ENCODE measurements at regions not wholly inside any gene's neighbourhood (a gene's known extent, or its start where the extent isn't known, plus 50 kb on each side); places are given as distances from the start of the nearest gene placed in this dataset.

DNA sequence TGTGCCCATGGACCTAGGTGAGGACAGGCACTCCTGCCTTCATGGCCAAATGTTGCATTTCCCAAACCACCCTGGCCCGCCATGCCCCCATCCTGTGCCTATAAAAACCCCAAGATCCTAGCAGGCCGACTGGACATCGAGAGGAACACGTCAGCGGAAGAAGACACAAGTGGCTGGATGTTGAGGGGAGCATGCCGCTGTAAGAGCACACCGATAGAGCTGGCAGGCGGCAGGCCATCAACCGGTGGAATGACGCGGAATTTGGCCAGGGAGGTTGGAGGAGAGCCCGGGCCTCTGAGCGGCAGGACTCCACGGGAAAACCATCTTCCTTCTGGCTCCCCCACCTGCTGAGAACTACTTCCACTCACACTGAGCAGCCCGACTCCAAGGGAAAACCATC is 361.1 kb upstream of the TMPRSS15 start:
- TF ChIP-seq, protein P1, sequence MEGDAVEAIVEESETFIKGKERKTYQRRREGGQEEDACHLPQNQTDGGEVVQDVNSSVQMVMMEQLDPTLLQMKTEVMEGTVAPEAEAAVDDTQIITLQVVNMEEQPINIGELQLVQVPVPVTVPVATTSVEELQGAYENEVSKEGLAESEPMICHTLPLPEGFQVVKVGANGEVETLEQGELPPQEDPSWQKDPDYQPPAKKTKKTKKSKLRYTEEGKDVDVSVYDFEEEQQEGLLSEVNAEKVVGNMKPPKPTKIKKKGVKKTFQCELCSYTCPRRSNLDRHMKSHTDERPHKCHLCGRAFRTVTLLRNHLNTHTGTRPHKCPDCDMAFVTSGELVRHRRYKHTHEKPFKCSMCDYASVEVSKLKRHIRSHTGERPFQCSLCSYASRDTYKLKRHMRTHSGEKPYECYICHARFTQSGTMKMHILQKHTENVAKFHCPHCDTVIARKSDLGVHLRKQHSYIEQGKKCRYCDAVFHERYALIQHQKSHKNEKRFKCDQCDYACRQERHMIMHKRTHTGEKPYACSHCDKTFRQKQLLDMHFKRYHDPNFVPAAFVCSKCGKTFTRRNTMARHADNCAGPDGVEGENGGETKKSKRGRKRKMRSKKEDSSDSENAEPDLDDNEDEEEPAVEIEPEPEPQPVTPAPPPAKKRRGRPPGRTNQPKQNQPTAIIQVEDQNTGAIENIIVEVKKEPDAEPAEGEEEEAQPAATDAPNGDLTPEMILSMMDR (conservative IDR thresholded peaks at IDR 0.05), result no peak
- no peak for TF ChIP-seq ZFX (IDR thresholded peaks at IDR 0.05)
